GM12891 (cell line): ENCODE measurements at regions not wholly inside any gene's neighbourhood (a gene's known extent, or its start where the extent isn't known, plus 50 kb on each side); places are given as distances from the start of the nearest gene placed in this dataset.

Source experiments
- PAX5 ChIP-seq: IDR thresholded peaks from 2 replicates; pipeline ENCODE4 v1.6.1; 2011; ENCODE audit warnings: low read length, moderate library complexity, mild to moderate bottlenecking; ENCODE audit not compliant: insufficient read depth, severe bottlenecking
- POLR2A ChIP-seq: IDR thresholded peaks from 2 replicates; pipeline ENCODE4 v1.6.1; 2011; ENCODE audit warnings: low read depth, low read length, control low read depth
- POLR2AphosphoS5 ChIP-seq: IDR thresholded peaks from 2 replicates; pipeline ENCODE4 v1.6.1; 2011; ENCODE audit warnings: low read depth, low read length, control low read depth
- POU2F2 ChIP-seq: IDR thresholded peaks from 2 replicates; pipeline ENCODE4 v1.6.1; 2011; ENCODE audit warnings: low read depth, mild to moderate bottlenecking, control low read depth, low read length, moderate library complexity
- SPI1 ChIP-seq: IDR thresholded peaks from 2 replicates; pipeline ENCODE4 v1.6.1; 2011; ENCODE audit warnings: low read depth, low read length, control low read depth
- TAF1 ChIP-seq: IDR thresholded peaks from 2 replicates; pipeline ENCODE4 v1.6.1; 2011; ENCODE audit warnings: low read depth, low read length, control low read depth

DNA sequence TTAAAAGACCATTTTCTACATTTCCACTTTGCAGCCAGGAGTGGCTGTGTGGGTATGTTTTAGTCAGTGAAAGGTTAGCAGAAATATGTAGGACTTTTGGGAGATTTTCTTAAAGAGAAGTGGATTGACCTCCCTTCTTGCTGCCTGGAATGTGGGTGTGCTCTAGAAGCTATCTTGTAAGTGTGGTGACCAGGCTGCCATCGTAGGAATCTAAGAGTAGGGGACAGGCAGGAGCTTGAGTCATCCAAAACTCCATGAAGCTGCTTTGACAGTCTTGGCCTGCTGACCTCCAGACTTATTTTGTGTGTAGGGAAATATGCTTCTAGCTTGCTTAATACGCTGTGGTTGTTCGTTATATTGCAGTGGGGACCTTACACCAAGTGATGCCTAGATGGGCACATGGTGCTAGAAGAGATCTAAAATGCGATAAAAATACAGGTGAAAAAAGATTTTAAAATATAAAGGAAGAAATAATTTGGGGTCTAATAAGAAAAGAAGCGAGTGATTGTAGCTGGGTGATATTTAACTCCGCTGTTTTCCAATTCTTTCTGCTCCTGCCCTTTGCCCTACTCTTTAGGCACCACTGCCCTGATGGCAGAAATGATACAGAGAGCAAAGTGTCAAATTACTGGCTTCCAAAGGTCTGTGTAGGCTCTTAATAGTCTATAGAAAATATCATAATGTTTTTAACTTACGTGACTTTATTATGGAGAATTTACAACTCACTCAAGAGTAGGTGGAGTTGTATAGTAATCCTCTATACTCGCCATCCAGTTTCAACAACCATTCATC, 298.2 kb upstream of the ZNF608 start:
- TF ChIP-seq POLR2A = no peak
- no peak for TF ChIP-seq POLR2AphosphoS5
- TF ChIP-seq TAF1 = no peak
- no peak for TF ChIP-seq SPI1
- TF ChIP-seq POU2F2 = no peak
- no peak for TF ChIP-seq PAX5
